ENCODE measurements at regions not wholly inside any gene's neighbourhood (a gene's known extent, or its start where the extent isn't known, plus 50 kb on each side); places are given as distances from the start of the nearest gene placed in this dataset.

DNA sequence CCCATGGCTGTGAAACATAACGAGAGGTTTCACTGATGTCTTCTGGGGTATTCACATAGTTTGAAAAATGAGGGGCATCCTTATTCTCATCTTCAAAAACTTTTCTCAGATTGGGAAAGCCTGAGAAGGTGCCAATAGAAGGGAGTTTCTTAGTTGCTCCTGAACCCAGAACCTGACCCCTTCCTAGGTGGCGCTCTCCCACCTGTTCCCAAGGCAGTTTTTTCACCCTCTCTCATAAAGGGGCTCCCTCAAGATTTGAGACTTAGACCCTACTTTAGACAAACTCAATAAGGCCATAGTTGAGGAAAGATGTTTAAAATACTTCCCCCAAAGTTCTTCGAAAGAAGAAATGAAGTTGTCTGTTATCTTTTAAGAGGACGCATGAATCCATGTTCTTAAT, 142.2 kb downstream of the FGF9 start:
- TF ChIP-seq, protein P1, sequence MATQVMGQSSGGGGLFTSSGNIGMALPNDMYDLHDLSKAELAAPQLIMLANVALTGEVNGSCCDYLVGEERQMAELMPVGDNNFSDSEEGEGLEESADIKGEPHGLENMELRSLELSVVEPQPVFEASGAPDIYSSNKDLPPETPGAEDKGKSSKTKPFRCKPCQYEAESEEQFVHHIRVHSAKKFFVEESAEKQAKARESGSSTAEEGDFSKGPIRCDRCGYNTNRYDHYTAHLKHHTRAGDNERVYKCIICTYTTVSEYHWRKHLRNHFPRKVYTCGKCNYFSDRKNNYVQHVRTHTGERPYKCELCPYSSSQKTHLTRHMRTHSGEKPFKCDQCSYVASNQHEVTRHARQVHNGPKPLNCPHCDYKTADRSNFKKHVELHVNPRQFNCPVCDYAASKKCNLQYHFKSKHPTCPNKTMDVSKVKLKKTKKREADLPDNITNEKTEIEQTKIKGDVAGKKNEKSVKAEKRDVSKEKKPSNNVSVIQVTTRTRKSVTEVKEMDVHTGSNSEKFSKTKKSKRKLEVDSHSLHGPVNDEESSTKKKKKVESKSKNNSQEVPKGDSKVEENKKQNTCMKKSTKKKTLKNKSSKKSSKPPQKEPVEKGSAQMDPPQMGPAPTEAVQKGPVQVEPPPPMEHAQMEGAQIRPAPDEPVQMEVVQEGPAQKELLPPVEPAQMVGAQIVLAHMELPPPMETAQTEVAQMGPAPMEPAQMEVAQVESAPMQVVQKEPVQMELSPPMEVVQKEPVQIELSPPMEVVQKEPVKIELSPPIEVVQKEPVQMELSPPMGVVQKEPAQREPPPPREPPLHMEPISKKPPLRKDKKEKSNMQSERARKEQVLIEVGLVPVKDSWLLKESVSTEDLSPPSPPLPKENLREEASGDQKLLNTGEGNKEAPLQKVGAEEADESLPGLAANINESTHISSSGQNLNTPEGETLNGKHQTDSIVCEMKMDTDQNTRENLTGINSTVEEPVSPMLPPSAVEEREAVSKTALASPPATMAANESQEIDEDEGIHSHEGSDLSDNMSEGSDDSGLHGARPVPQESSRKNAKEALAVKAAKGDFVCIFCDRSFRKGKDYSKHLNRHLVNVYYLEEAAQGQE (IDR thresholded peaks at IDR 0.05; ENCODE audit: insufficient read depth in 1 of 2, low read depth in 2 of 2, low read length in 2 of 2), result no peak
- TF ChIP-seq POLR2AphosphoS5 (IDR thresholded peaks at IDR 0.05; ENCODE audit: low read depth, low read length), result no peak
- no peak for TF ChIP-seq SIN3A (IDR thresholded peaks at IDR 0.05; ENCODE audit: borderline replicate concordance, insufficient read depth, low read length)
- TF ChIP-seq TAF1 (IDR thresholded peaks at IDR 0.05; ENCODE audit: borderline replicate concordance, insufficient read depth, low read length), result no peak
- TF ChIP-seq FOXP2 (optimal IDR thresholded peaks at IDR 0.05; ENCODE audit: borderline replicate concordance, extremely low read depth, extremely low read length, insufficient read depth), result no peak
